ENCODE measurements at regions not wholly inside any gene's neighbourhood (a gene's known extent, or its start where the extent isn't known, plus 50 kb on each side); places are given as distances from the start of the nearest gene placed in this dataset.

DNA sequence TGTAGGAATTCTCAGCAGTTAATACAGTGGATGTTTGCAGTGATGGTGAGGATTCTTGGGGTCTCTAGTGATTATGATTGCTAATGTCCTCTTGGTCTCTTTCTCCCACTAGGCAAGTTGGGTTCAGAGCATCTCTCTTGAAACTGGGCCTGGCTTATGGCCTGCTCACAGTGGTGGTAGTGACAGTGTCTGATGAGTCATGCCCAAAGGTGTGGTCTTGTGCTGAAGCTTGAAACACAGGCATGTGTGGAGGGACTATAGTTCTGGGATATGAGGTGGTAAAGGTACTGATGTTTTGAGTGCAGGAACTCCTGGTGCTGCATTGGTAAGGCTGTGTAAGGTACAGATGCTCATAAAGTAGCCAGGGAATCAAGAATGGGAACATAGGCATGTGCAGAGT lies 231.1 kb downstream of the FAM170A start:
- TF ChIP-seq GATA2 (IDR thresholded peaks at IDR 0.05; ENCODE audit: low read depth, low read length) (no peak), GATA3 (IDR thresholded peaks at IDR 0.05; ENCODE audit: low read depth, low read length) (no peak)
